Lower leg skin (tissue), 4 donors: ENCODE measurements at regions not wholly inside any gene's neighbourhood (a gene's known extent, or its start where the extent isn't known, plus 50 kb on each side); places are given as distances from the start of the nearest gene placed in this dataset.

Experiments used
- DNase-seq, 2 donors: peaks; one replicate each; pipeline ENCODE4 v3.0.0-alpha.2; 2019; ENCODE audit warnings: low spot score in 2 of 2
- H3K4me3 ChIP-seq: fragments of 200-600 bp; sonication (generic); 2 replicates; pipeline ENCODE4 v1.5.1; 2017; ENCODE audit warnings: mild to moderate bottlenecking, low read depth; ENCODE audit not compliant: poor library complexity, severe bottlenecking
- CTCF ChIP-seq, 3 donors: fragments of 450-650 bp; IDR thresholded peaks; one replicate each; pipeline ENCODE4 v1.5.1; 2016; ENCODE audit warnings: antibody characterized with exemption in 3 of 3, mild to moderate bottlenecking in 3 of 3, moderate library complexity in 2 of 3
- POLR2A ChIP-seq, 2 donors: fragments of 450-650 bp; IDR thresholded peaks; one replicate each; pipeline ENCODE4 v1.6.1; 2016 to 2017; ENCODE audit warnings: antibody characterized with exemption in 2 of 2, mild to moderate bottlenecking in 1 of 2, moderate library complexity in 1 of 2
- WGBS, 2 donors: methylation state at CpG; one replicate each; pipeline ENCODE4 v1.1.5; 2018; 5-methylcytosine and 5-hydroxymethylcytosine counted together
- intact Hi-C: fragments of 100-400 bp; cut with DNase I; formaldehyde crosslinking; loops from one replicate; pipeline ENCODE4 v1.15.0; 2023; ENCODE audit warnings: low total_unique reads

DNA sequence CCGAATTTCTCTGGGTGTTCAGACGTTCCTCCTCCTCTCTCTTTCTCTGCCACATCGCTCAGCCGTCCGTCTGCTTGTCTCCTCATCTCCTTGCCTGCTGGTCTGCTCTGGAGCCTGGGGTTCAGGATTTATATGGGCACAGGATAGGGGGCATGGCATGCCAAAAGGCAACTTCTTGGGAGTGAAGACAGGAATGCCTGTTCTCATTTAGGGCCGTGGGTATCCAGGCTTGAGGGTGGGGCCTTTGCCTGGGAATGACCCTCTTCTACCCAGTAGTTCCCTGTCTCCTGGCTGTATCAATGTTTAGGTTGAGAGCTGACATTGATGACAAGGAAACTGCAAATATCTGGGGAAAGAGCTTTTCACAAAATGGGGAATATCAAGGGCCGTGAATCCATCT is 98.0 kb downstream of the HRH4 start:
- 65 to 69% methylated on average over 7 of the region's 7 CpGs for WGBS, 2 donors
- no peak overlapping the region for H3K4me3 ChIP-seq
- no peak for DNase-seq
- intact Hi-C loops = no loop called here
- TF ChIP-seq POLR2A (IDR thresholded peaks at IDR 0.05) = no peak
- no peak for TF ChIP-seq CTCF (IDR thresholded peaks at IDR 0.05)

DNA sequence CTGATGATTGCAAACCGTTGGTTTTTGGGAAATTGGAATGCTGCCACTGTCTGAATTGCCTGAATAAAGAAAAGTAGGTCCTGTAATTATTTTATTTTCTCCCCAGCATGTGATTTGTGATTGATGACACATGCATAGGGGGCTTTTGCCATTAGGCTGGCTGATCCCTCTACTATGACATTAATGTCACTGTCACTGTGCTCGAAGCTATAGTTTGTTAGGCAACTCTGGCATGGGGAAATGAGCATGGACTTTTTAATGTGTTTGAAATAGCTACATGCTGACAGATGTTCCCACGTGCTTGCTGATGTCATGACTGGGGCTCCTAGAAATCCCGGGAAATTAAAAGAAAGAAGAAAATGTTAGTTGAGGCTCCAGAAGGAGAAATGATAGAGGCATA is 99.1 kb downstream of the HRH4 start:
- H3K4me3 ChIP-seq = no peak overlapping the region
- intact Hi-C loops = no loop called here
- WGBS, 2 donors = 35 to 44% methylated on average over 4 of the region's 4 CpGs
- no peak for TF ChIP-seq CTCF (IDR thresholded peaks at IDR 0.05)
- no peak for TF ChIP-seq POLR2A (IDR thresholded peaks at IDR 0.05)
- DNase-seq = no peak

- WGBS, 2 donors = 43 to 53% methylated on average over 7 of the region's 7 CpGs
- H3K4me3 ChIP-seq = no peak overlapping the region
- TF ChIP-seq CTCF (IDR thresholded peaks at IDR 0.05) = no peak
- no peak for TF ChIP-seq POLR2A (IDR thresholded peaks at IDR 0.05)
- DNase-seq = no peak
- intact Hi-C loops = no loop called here
Observed at GRCh38 chr18:24560511-24560981, 100.1 kb downstream of the HRH4 start.

GRCh38 chr18:24561369-24561965 is 101.0 kb downstream of the HRH4 start:
- 78 to 90% methylated on average over 8 of the region's 8 CpGs for WGBS, 2 donors
- no peak overlapping the region for H3K4me3 ChIP-seq
- no peak for DNase-seq
- intact Hi-C loops = no loop called here
- TF ChIP-seq CTCF (IDR thresholded peaks at IDR 0.05) = no peak
- no peak for TF ChIP-seq POLR2A (IDR thresholded peaks at IDR 0.05)

- TF ChIP-seq CTCF (IDR thresholded peaks at IDR 0.05) = no peak
- TF ChIP-seq POLR2A (IDR thresholded peaks at IDR 0.05) = no peak
- intact Hi-C loops = no loop called here
- no peak overlapping the region for H3K4me3 ChIP-seq
- WGBS, 2 donors = 75 to 77% methylated on average over 4 of the region's 4 CpGs
- no peak for DNase-seq
Observed at GRCh38 chr18:24567199-24567598, 106.8 kb downstream of the HRH4 start.

DNA sequence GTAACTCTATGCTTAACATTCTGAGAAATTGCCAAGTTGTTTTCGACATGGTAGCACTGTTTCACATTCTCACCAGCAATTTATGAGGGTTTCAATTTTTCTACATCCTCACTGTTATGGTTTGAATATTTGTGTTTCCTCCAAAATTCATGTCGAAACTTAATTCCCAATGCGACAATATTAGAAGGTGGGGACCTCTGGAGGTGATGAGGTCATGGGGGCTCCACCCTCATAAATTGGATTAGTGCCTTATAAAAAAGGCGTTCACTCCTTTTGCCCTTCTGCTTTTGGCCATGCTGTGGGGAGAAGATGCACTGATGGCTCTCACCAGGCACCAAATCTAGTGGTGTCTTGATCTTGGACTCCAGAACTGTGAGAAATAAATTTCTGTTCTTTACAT is 110.3 kb downstream of the HRH4 start:
- DNase-seq = no peak
- 61 to 66% methylated on average over 4 of the region's 4 CpGs for WGBS, 2 donors
- TF ChIP-seq POLR2A (IDR thresholded peaks at IDR 0.05) (no peak), CTCF (IDR thresholded peaks at IDR 0.05) (no peak)
- intact Hi-C loops = no loop called here
- H3K4me3 ChIP-seq = no peak overlapping the region
